HepG2 (cell line): ENCODE measurements at regions not wholly inside any gene's neighbourhood (a gene's known extent, or its start where the extent isn't known, plus 50 kb on each side); places are given as distances from the start of the nearest gene placed in this dataset.

Experiments used
- ATAC-seq: fragments of 200-7000 bp; cut with Tn5 transposase; 3 replicates; pipeline ENCODE4 v1.9.1; 2020; ENCODE audit warnings: mild to moderate bottlenecking, moderate library complexity
- BruUV-seq: library from RNA; stranded (reverse); fragments of 400-500 nt; replicated peaks from 2 replicates; lab custom pipeline; 2021; lab: Mats Ljungman, UMichigan
- CTCF ChIA-PET: fragments of 300-600 bp; formaldehyde crosslinking; extraction: SDS; loops from one replicate; lab custom pipeline; 2021; ENCODE audit warnings: low total read pairs, inconsistent platforms, low intra/inter-chr PET ratio; lab: Yijun Ruan, JAX
- POLR2A ChIA-PET: fragments of 350-600 bp; sonication (Branson Sonifier 250); formaldehyde crosslinking; loops from one replicate; lab custom pipeline; 2020; ENCODE audit warnings: antibody characterized with exemption, inconsistent platforms; lab: Yijun Ruan, JAX
- DNase-seq: peaks from one replicate; pipeline ENCODE4 v3.0.0-alpha.2; 2015; ENCODE audit warnings: low spot score
- FAIRE-seq: peaks from 3 replicates; lab custom pipeline; 2011; peaks lifted over from hg19 to GRCh38; lab: Jason Lieb, UNC
- H2AFZ ChIP-seq: one replicate; pipeline ENCODE4 v1.6.1; 2011; ENCODE audit warnings: low read length, inconsistent platforms
- H3K27ac ChIP-seq: fragments of 300-600 bp; 3 replicates; pipeline ENCODE4 v1.8.0; 2011; ENCODE audit warnings: mixed run types, mild to moderate bottlenecking, mixed read lengths, low read length, inconsistent platforms; ENCODE audit not compliant: insufficient read depth; ENCODE audit errors: extremely low read length
- H3K27me3 ChIP-seq, 2 experiments: fragments of 200-600 bp in 1 of 2; 2 replicates in 1 of 2; 3 replicates in 1 of 2; pipeline versions ENCODE4 v1.6.0 to v1.8.0; 2011; ENCODE audit warnings: low read length in 2 of 2, mild to moderate bottlenecking in 2 of 2, moderate library complexity in 2 of 2, inconsistent platforms in 1 of 2; ENCODE audit not compliant: insufficient read depth in 2 of 2, control insufficient read depth in 1 of 2
- H3K36me3 ChIP-seq, 2 experiments: fragments of 200-600 bp in 1 of 2; replicated peaks in 1 of 2; 2 replicates in 1 of 2; 3 replicates in 1 of 2; pipeline versions ENCODE4 v1.5.1 to v1.8.0; 2011; ENCODE audit warnings: low read length in 2 of 2, inconsistent platforms in 1 of 2; ENCODE audit not compliant: insufficient read depth in 2 of 2, control insufficient read depth in 1 of 2
- H3K4me1 ChIP-seq: 2 replicates; pipeline ENCODE4 v1.5.1; 2012; ENCODE audit warnings: low read length, inconsistent platforms; ENCODE audit not compliant: insufficient read depth
- H3K4me2 ChIP-seq: 2 replicates; pipeline ENCODE4 v1.6.0; 2011; ENCODE audit warnings: low read depth, low read length, inconsistent platforms
- H3K4me3 ChIP-seq, 3 experiments: fragments of 200-600 bp in 1 of 3; sonication (generic), shearing (Covaris generic) in 1 of 3; replicated peaks in 1 of 3; 2 replicates each; pipeline ENCODE4 v1.5.1; 2011 to 2016; ENCODE audit warnings: low read length in 3 of 3, inconsistent platforms in 2 of 3, low read depth in 2 of 3, mild to moderate bottlenecking in 2 of 3, control low read depth in 1 of 3, mixed read lengths in 1 of 3; ENCODE audit not compliant: insufficient read depth in 1 of 3
- H3K79me2 ChIP-seq: one replicate; pipeline ENCODE4 v1.6.1; 2011; ENCODE audit warnings: low read length, inconsistent platforms; ENCODE audit not compliant: insufficient read depth
- H3K9ac ChIP-seq: 2 replicates; pipeline ENCODE4 v1.6.0; 2011; ENCODE audit warnings: mild to moderate bottlenecking, low read depth, low read length, inconsistent platforms; ENCODE audit not compliant: insufficient read depth
- H3K9me3 ChIP-seq: 2 replicates; pipeline ENCODE4 v1.5.1; 2012; ENCODE audit warnings: mild to moderate bottlenecking, low read length
- H4K20me1 ChIP-seq: 2 replicates; pipeline ENCODE4 v1.6.0; 2011; ENCODE audit warnings: inconsistent platforms, mild to moderate bottlenecking, low read length, moderate library complexity; ENCODE audit not compliant: insufficient read depth
- CHCHD3 ChIP-seq: sonication (generic); formaldehyde crosslinking; IDR thresholded peaks from 2 replicates; pipeline ENCODE4 v1.8.0; 2022; ENCODE audit warnings: mild to moderate bottlenecking, missing genetic modification reagents, moderate library complexity
- HNRNPLL ChIP-seq: fragments of 200-400 bp; formaldehyde crosslinking; IDR thresholded peaks from 2 replicates; pipeline ENCODE4 v1.6.1; 2017; ENCODE audit warnings: mild to moderate bottlenecking, low read depth, low read length; ENCODE audit not compliant: poor library complexity, severe bottlenecking
- KLF16 ChIP-seq, 2 experiments: sonication (generic) in 1 of 2; formaldehyde crosslinking in 1 of 2; IDR thresholded peaks; 2 replicates each; pipeline versions ENCODE4 v1.6.1 to v1.8.0; 2016 to 2023; ENCODE audit warnings: missing genetic modification reagents in 2 of 2, missing compliant biosample characterization in 1 of 2
- U2AF2 ChIP-seq: fragments of 200-400 bp; formaldehyde crosslinking; IDR thresholded peaks from 2 replicates; pipeline ENCODE4 v1.6.1; 2017; ENCODE audit warnings: low read depth, mild to moderate bottlenecking, low read length
- ZMYM4 ChIP-seq: sonication (generic); formaldehyde crosslinking; IDR thresholded peaks from 2 replicates; pipeline ENCODE4 v1.8.1; 2023; ENCODE audit warnings: mild to moderate bottlenecking, missing genetic modification reagents
- ZNF12 ChIP-seq: sonication (generic); formaldehyde crosslinking; IDR thresholded peaks from 2 replicates; pipeline ENCODE4 v1.5.0; 2020; ENCODE audit warnings: missing genetic modification reagents
- ZNF598 ChIP-seq: sonication (generic); formaldehyde crosslinking; IDR thresholded peaks from 2 replicates; pipeline ENCODE4 v1.5.1; 2020; ENCODE audit warnings: mild to moderate bottlenecking, missing genetic modification reagents, borderline replicate concordance
- WGBS: methylation state at CpG from one replicate; pipeline ENCODE4 v1.1.6; 2017; ENCODE audit warnings: low lambda C conversion rate; 5-methylcytosine and 5-hydroxymethylcytosine counted together
- in situ Hi-C: cut with HindIII; loops from 2 replicates; pipeline ENCODE4 v1.10.0; 2017; ENCODE audit warnings: low pct_unique_long_range_greater_than_20kb; ENCODE audit not compliant: extremely low pct_ligation_motif_present
- intact Hi-C: fragments of 100-400 bp; cut with micrococcal nuclease; formaldehyde crosslinking; loops from one replicate; pipeline ENCODE4 v1.10.0; 2022; ENCODE audit not compliant: unreplicated experiment
- TF ChIP-seq, protein P1 (sequence below): sonication (generic); formaldehyde crosslinking; IDR thresholded peaks from 2 replicates; pipeline ENCODE4 v1.4.0; 2020; ENCODE audit warnings: mild to moderate bottlenecking, missing genetic modification reagents
- TF ChIP-seq, protein P2 (sequence below): sonication (generic); formaldehyde crosslinking; IDR thresholded peaks from 2 replicates; pipeline ENCODE4 v1.9.0; 2021; ENCODE audit warnings: mild to moderate bottlenecking, missing genetic modification reagents
- TF ChIP-seq, protein P3 (sequence below): sonication (generic); formaldehyde crosslinking; IDR thresholded peaks from 2 replicates; pipeline ENCODE4 v1.4.0; 2020; ENCODE audit warnings: missing genetic modification reagents, borderline replicate concordance

DNA sequence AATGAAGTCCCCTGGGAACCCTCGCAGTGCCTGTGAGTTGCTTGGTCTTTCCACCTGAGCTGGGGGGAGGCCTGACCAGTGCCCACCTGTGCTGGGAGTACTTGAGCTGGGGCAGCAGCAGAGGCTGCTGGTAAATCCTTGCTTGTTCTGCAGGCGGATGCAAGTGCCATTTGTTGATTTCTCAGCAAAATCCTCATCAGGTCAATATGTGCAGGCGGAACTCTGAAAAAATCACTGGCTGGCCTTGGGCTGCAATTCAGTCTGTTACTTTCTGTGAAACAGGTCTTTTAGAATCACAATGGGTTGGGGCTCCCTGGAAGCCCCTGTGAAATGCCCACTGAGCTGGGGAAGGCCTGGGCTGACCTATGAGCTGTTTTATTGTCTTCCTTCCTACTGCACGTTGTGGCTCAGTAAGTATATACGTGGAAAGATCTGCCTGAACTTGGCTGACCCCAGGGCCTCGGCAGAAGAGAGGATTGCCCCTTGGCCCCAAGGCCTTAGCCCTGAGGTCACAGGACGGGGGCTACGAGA lies 182.0 kb upstream of the RGMA start (continued):
- TF ChIP-seq, protein P1, sequence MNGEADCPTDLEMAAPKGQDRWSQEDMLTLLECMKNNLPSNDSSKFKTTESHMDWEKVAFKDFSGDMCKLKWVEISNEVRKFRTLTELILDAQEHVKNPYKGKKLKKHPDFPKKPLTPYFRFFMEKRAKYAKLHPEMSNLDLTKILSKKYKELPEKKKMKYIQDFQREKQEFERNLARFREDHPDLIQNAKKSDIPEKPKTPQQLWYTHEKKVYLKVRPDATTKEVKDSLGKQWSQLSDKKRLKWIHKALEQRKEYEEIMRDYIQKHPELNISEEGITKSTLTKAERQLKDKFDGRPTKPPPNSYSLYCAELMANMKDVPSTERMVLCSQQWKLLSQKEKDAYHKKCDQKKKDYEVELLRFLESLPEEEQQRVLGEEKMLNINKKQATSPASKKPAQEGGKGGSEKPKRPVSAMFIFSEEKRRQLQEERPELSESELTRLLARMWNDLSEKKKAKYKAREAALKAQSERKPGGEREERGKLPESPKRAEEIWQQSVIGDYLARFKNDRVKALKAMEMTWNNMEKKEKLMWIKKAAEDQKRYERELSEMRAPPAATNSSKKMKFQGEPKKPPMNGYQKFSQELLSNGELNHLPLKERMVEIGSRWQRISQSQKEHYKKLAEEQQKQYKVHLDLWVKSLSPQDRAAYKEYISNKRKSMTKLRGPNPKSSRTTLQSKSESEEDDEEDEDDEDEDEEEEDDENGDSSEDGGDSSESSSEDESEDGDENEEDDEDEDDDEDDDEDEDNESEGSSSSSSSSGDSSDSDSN, result no peak
- TF ChIP-seq, protein P2, sequence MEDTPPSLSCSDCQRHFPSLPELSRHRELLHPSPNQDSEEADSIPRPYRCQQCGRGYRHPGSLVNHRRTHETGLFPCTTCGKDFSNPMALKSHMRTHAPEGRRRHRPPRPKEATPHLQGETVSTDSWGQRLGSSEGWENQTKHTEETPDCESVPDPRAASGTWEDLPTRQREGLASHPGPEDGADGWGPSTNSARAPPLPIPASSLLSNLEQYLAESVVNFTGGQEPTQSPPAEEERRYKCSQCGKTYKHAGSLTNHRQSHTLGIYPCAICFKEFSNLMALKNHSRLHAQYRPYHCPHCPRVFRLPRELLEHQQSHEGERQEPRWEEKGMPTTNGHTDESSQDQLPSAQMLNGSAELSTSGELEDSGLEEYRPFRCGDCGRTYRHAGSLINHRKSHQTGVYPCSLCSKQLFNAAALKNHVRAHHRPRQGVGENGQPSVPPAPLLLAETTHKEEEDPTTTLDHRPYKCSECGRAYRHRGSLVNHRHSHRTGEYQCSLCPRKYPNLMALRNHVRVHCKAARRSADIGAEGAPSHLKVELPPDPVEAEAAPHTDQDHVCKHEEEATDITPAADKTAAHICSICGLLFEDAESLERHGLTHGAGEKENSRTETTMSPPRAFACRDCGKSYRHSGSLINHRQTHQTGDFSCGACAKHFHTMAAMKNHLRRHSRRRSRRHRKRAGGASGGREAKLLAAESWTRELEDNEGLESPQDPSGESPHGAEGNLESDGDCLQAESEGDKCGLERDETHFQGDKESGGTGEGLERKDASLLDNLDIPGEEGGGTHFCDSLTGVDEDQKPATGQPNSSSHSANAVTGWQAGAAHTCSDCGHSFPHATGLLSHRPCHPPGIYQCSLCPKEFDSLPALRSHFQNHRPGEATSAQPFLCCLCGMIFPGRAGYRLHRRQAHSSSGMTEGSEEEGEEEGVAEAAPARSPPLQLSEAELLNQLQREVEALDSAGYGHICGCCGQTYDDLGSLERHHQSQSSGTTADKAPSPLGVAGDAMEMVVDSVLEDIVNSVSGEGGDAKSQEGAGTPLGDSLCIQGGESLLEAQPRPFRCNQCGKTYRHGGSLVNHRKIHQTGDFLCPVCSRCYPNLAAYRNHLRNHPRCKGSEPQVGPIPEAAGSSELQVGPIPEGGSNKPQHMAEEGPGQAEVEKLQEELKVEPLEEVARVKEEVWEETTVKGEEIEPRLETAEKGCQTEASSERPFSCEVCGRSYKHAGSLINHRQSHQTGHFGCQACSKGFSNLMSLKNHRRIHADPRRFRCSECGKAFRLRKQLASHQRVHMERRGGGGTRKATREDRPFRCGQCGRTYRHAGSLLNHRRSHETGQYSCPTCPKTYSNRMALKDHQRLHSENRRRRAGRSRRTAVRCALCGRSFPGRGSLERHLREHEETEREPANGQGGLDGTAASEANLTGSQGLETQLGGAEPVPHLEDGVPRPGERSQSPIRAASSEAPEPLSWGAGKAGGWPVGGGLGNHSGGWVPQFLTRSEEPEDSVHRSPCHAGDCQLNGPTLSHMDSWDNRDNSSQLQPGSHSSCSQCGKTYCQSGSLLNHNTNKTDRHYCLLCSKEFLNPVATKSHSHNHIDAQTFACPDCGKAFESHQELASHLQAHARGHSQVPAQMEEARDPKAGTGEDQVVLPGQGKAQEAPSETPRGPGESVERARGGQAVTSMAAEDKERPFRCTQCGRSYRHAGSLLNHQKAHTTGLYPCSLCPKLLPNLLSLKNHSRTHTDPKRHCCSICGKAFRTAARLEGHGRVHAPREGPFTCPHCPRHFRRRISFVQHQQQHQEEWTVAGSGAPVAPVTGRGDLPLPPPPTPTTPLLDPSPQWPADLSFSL (CRISPR knock-in tag), result no peak

DNA sequence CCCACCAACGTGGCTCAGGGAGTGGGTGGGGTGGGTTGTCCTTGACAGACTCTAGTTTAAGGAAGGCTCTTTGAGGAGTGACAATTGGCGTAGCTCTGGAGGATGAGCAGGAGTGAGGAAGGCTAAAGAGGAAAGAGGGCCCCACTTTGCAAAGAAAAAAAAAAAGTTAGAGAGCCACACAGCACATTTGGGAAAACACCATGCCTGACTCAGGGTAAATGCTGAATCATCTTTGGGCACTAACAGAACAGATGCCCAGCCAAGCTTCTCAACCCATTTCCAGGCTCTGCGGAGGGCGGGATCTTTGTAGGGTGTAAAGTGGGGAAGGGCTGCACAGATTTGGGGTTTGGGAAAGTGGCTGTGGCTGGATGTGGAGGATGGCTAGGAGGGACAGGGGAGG lies 179.1 kb upstream of the RGMA start:
- no peak overlapping the region for H3K27ac ChIP-seq
- no peaks in the 10 kb centered on the region for H3K4me1 ChIP-seq
- peaks cover 0 to 18% of the 10 kb centered on the region in 2 experiments; a peak in 3 of 5 replicates for H3K27me3 ChIP-seq
- FAIRE-seq, result no peak
- ChIA-PET POLR2A (no interaction called here), CTCF (no interaction called here)
- no peak for DNase-seq
- H2AFZ ChIP-seq, result no peak overlapping the region
- H4K20me1 ChIP-seq, result no peaks in the 10 kb centered on the region
- WGBS, result 40% methylated on average over 4 of the region's 4 CpGs
- no peaks in the 10 kb centered on the region for H3K79me2 ChIP-seq
- no TSS peak for BruUV-seq
- no peaks in the 10 kb centered on the region for H3K36me3 ChIP-seq
- no peak overlapping the region for H3K4me3 ChIP-seq
- H3K4me2 ChIP-seq, result no peak overlapping the region
- no peak overlapping the region for H3K9ac ChIP-seq
- no peaks in the 10 kb centered on the region for H3K9me3 ChIP-seq
- in situ Hi-C loops, result no loop called here
- ATAC-seq, result no peak
- intact Hi-C loops, result no loop called here
- TF ChIP-seq CHCHD3 (CRISPR knock-in tag) (no peak), KLF16 (CRISPR knock-in tag; IDR thresholded peaks at IDR 0.05) (no peak), ZNF598 (CRISPR knock-in tag) (no peak), U2AF2 (no peak), ZMYM4 (CRISPR knock-in tag) (no peak), ZNF12 (CRISPR knock-in tag) (no peak), HNRNPLL (no peak)
- TF ChIP-seq, protein P3, sequence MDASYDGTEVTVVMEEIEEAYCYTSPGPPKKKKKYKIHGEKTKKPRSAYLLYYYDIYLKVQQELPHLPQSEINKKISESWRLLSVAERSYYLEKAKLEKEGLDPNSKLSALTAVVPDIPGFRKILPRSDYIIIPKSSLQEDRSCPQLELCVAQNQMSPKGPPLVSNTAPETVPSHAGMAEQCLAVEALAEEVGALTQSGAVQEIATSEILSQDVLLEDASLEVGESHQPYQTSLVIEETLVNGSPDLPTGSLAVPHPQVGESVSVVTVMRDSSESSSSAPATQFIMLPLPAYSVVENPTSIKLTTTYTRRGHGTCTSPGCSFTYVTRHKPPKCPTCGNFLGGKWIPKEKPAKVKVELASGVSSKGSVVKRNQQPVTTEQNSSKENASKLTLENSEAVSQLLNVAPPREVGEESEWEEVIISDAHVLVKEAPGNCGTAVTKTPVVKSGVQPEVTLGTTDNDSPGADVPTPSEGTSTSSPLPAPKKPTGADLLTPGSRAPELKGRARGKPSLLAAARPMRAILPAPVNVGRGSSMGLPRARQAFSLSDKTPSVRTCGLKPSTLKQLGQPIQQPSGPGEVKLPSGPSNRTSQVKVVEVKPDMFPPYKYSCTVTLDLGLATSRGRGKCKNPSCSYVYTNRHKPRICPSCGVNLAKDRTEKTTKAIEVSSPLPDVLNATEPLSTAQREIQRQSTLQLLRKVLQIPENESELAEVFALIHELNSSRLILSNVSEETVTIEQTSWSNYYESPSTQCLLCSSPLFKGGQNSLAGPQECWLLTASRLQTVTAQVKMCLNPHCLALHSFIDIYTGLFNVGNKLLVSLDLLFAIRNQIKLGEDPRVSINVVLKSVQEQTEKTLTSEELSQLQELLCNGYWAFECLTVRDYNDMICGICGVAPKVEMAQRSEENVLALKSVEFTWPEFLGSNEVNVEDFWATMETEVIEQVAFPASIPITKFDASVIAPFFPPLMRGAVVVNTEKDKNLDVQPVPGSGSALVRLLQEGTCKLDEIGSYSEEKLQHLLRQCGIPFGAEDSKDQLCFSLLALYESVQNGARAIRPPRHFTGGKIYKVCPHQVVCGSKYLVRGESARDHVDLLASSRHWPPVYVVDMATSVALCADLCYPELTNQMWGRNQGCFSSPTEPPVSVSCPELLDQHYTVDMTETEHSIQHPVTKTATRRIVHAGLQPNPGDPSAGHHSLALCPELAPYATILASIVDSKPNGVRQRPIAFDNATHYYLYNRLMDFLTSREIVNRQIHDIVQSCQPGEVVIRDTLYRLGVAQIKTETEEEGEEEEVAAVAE (CRISPR knock-in tag), result no peak
